Activated naive CD4-positive, alpha-beta T cell treated with anti-CD3 and anti-CD28 coated beads for 36 hours (primary cell): ENCODE measurements at regions not wholly inside any gene's neighbourhood (a gene's known extent, or its start where the extent isn't known, plus 50 kb on each side); places are given as distances from the start of the nearest gene placed in this dataset.

Source experiments
- CTCF ChIA-PET: fragments of 350-600 bp; sonication (Branson Sonifier 250); formaldehyde crosslinking; loops from one replicate; lab custom pipeline; 2021; ENCODE audit warnings: antibody characterized with exemption; lab: Charles Lee
- DNase-seq: peaks from one replicate; pipeline ENCODE4 v3.0.0-alpha.2; 2020
- H3K27ac Mint-ChIP-seq: one replicate; pipeline ENCODE4 v1.8.0; 2021; ENCODE audit warnings: mild to moderate bottlenecking, mixed read lengths
- H3K27me3 Mint-ChIP-seq: one replicate; pipeline ENCODE4 v1.8.0; 2021; ENCODE audit warnings: low read depth, mixed read lengths
- H3K36me3 Mint-ChIP-seq: one replicate; pipeline ENCODE4 v1.8.0; 2021; ENCODE audit warnings: low read depth, mixed read lengths
- H3K4me1 Mint-ChIP-seq: one replicate; pipeline ENCODE4 v1.8.0; 2021; ENCODE audit warnings: low read depth, mixed read lengths
- H3K4me3 Mint-ChIP-seq: one replicate; pipeline ENCODE4 v1.8.0; 2021; ENCODE audit warnings: mild to moderate bottlenecking, moderate library complexity, mixed read lengths
- H3K9me3 Mint-ChIP-seq: one replicate; pipeline ENCODE4 v1.8.0; 2021; ENCODE audit warnings: mixed read lengths
- intact Hi-C: fragments of 100-400 bp; cut with micrococcal nuclease; formaldehyde crosslinking; loops from one replicate; pipeline ENCODE4 v1.15.1; 2023

DNA sequence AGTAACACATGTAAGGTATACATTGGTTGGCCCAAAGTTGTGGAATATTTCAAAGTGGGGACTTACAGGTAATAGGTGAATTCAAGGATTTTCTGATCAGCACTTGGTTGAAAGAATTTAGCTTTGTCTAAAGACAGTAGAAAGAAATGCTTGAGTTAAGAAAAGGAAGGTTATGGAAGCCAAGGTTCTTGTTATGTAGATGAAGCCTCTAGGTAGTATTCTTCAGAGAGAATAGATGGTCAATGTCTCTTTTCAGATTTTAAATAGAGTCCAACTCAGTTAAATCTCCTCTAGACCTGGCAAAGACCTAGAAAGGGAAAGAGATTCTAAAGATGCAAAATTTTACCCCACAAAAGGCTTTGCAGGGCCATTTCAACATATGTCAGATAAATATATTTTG lies 157.4 kb downstream of the ANKRD30B start:
- Mint-ChIP-seq H3K27me3 (no peaks in the 10 kb centered on the region), H3K9me3 (no peaks in the 10 kb centered on the region), H3K27ac (no peak overlapping the region), H3K36me3 (no peaks in the 10 kb centered on the region), H3K4me1 (no peaks in the 10 kb centered on the region), H3K4me3 (no peak overlapping the region)
- DNase-seq, result no peak
- intact Hi-C loops, result no loop called here
- CTCF ChIA-PET, result no interaction called here

DNA sequence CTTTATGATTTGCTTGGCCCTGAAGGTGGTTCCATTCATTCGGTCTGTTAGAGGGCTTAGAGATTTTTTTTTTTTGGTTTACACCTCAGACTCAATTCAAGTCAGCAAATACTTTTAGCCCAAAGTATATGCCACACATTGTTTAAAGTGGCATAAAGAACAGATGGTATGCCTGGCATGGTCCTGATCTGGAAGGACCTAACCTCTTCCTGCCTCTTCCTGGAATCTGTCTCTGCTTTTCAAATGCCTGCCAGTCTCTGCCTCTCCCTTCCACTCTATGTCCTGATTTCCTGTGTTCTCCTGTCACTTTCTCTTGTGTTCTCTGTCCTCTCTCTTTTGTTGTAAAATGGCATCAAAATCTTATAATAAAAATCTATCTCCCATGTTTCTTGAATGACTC lies 158.0 kb downstream of the ANKRD30B start:
- CTCF ChIA-PET, result no interaction called here
- Mint-ChIP-seq H3K9me3 (no peaks in the 10 kb centered on the region), H3K27ac (no peak overlapping the region), H3K4me1 (no peaks in the 10 kb centered on the region), H3K4me3 (no peak overlapping the region), H3K27me3 (no peaks in the 10 kb centered on the region), H3K36me3 (no peaks in the 10 kb centered on the region)
- intact Hi-C loops, result no loop called here
- no peak for DNase-seq

DNA sequence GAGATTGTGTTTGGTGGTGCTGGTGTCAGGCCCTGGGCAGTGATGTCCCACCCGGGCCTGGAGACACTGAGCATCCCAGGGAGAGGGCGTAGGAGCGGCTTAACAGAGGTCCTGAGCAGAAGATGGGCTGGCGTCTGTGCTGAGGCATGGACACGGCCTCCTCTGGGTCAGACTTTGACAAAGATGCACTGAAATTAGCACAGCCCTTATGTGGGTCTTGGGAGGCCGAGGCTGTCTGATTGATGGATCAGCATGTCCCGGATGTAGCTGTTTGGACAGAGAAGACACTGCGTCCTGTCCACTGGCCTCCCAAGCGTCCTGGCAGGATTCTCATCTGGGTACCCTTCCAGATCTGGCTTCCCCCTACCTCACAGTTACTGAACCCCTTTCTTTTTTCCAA lies 159.4 kb downstream of the ANKRD30B start:
- no peaks in the 10 kb centered on the region for H3K36me3 Mint-ChIP-seq
- no peak overlapping the region for H3K4me3 Mint-ChIP-seq
- no peaks in the 10 kb centered on the region for H3K27me3 Mint-ChIP-seq
- intact Hi-C loops, result no loop called here
- CTCF ChIA-PET, result no interaction called here
- no peak for DNase-seq
- no peaks in the 10 kb centered on the region for H3K4me1 Mint-ChIP-seq
- no peak overlapping the region for H3K27ac Mint-ChIP-seq
- no peaks in the 10 kb centered on the region for H3K9me3 Mint-ChIP-seq

DNA sequence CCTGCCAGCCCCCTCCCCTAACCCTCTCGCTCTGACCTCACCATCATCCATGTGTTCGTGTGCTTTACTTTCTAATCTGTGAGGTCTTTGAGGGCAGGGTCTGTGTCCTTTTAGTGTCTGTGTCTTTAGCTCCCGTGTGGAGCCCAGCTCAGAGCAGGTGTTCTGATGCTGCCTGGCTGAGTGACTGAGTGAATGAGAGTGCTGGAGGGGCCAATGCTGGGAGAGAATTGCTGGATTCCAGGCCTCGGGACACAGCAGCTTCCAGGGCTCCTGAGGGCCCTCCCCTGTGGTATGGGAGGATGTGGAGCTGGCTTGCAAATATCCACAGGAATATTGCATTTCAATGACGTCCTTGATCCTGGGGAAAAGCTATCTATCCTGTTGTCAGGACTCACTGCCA lies 160.6 kb downstream of the ANKRD30B start:
- Mint-ChIP-seq H3K4me3 (no peak overlapping the region), H3K27me3 (no peaks in the 10 kb centered on the region), H3K4me1 (no peaks in the 10 kb centered on the region), H3K9me3 (no peaks in the 10 kb centered on the region), H3K27ac (no peak overlapping the region), H3K36me3 (no peaks in the 10 kb centered on the region)
- DNase-seq, result no peak
- intact Hi-C loops, result no loop called here
- CTCF ChIA-PET, result no interaction called here

DNA sequence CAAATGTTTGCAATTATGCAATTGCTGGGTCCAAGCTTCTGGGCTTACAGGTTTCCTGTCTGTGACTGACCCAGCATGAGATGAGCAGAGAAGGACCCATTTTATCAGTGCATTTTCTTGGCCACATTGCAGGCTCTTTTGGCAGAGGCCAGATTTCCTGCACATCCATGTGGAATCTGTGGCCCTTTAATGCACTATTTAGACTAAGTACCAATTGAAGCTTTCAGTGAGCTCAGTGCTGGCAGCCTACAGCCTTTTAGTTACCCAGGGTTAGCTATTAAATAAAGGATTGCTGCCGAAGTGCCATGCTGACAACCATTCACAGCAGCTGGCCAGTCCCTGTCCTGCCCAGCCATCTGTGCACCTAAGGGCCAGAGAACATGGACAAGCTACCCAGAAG lies 165.0 kb downstream of the ANKRD30B start:
- DNase-seq, result no peak
- H3K9me3 Mint-ChIP-seq, result no peaks in the 10 kb centered on the region
- H3K27me3 Mint-ChIP-seq, result peaks cover 3% of the 10 kb centered on the region
- no peak overlapping the region for H3K27ac Mint-ChIP-seq
- CTCF ChIA-PET, result no interaction called here
- intact Hi-C loops, result no loop called here
- H3K4me3 Mint-ChIP-seq, result no peak overlapping the region
- H3K36me3 Mint-ChIP-seq, result no peaks in the 10 kb centered on the region
- no peaks in the 10 kb centered on the region for H3K4me1 Mint-ChIP-seq

DNA sequence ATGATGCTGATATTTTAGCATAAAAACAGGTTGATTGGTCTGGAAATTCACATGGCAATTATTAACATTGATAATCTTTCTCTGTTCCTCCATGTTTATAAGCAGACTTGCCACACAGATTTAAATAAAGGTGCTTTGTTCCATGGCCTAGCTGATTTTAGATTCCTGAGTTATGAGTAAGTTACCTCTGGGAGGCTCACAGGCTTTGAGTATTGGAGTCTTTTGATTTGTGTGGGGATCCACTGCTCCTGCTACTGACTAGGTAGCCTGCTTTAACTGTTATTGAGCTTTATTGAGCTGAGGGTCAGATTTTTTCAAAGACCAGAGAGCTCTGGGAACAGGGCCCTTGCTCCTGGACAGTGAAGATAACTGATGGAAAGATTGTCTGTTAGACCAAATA lies 166.1 kb downstream of the ANKRD30B start:
- Mint-ChIP-seq H3K4me1 (no peaks in the 10 kb centered on the region), H3K4me3 (no peak overlapping the region), H3K27ac (no peak overlapping the region), H3K9me3 (no peaks in the 10 kb centered on the region), H3K36me3 (no peaks in the 10 kb centered on the region), H3K27me3 (peaks cover 3% of the 10 kb centered on the region)
- intact Hi-C loops, result no loop called here
- DNase-seq, result no peak
- CTCF ChIA-PET, result no interaction called here

DNA sequence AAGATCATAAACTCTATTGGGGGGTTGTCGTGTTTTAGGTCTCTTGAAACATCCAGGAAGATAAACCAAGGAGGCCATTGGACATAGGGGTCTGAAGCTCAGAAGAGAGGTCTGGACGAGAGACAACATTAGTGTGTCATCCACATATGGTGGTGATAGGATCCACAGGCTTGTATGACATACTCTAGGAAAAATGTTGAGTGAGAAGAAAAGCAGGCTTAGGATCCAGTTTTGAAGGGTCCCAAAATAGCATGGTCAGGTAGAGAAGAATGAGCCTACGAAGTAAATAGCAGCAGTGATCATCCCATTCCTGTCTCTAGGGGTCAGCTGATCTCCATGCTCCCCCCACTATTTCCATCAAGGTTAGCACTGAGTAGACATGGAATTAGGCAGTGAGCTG lies 166.8 kb downstream of the ANKRD30B start:
- no peak overlapping the region for H3K27ac Mint-ChIP-seq
- DNase-seq, result no peak
- no peak overlapping the region for H3K4me3 Mint-ChIP-seq
- intact Hi-C loops, result no loop called here
- H3K9me3 Mint-ChIP-seq, result no peaks in the 10 kb centered on the region
- H3K36me3 Mint-ChIP-seq, result no peaks in the 10 kb centered on the region
- no peaks in the 10 kb centered on the region for H3K4me1 Mint-ChIP-seq
- CTCF ChIA-PET, result no interaction called here
- H3K27me3 Mint-ChIP-seq, result peaks cover 3% of the 10 kb centered on the region

DNA sequence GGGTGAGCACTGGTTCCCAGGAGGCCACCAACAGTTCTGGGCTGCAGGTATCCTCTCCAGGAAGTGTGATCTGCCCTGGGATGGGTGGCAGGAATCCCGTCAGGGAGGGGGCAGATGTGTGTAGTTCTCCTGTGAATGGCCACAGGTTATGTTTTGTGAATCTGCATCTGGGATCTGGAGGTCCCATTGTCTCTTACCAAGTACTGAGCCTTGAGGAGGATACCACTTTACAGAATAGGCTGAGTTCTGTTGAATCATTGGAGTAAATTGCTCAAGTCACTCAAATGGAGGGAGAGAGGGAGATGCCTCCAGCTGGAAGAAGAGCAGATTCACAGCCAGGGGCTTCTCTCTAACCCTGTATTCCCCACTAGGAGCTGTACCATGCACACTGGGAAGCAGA lies 168.2 kb downstream of the ANKRD30B start:
- H3K27ac Mint-ChIP-seq, result no peak overlapping the region
- no peaks in the 10 kb centered on the region for H3K9me3 Mint-ChIP-seq
- H3K4me3 Mint-ChIP-seq, result no peak overlapping the region
- H3K36me3 Mint-ChIP-seq, result no peaks in the 10 kb centered on the region
- intact Hi-C loops, result no loop called here
- DNase-seq, result no peak
- CTCF ChIA-PET, result interaction anchor here (1.0 kb wide), 1 partner anchor 63 kb away, joined by 3 read pairs; no protein-coding TSS in a partner anchor
- peaks cover 3% of the 10 kb centered on the region for H3K27me3 Mint-ChIP-seq
- H3K4me1 Mint-ChIP-seq, result no peaks in the 10 kb centered on the region

DNA sequence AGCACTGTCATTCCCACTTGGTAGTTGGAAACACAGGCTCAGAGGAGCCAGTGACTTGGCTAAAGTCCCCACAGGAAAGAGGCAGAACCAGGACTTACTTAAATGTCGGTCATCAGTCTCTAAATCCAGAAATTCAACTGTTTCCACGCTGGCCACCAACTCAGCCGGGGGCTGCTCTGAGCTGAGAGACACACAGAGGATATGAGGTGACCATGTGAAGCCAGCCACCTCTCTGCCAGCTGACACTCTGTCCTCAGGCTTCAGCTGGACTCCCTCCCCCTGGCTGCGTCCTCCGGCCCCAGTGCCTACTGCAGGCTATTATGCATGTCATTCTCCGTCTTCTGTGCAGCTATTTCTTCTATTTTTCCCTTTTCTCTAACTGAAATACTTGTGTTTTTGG lies 168.9 kb downstream of the ANKRD30B start:
- H3K4me1 Mint-ChIP-seq, result no peaks in the 10 kb centered on the region
- DNase-seq, result no peak
- CTCF ChIA-PET, result interaction anchor here (1.0 kb wide), 1 partner anchor 62 kb away, joined by 3 read pairs; no protein-coding TSS in a partner anchor
- no peak overlapping the region for H3K27ac Mint-ChIP-seq
- no peaks in the 10 kb centered on the region for H3K36me3 Mint-ChIP-seq
- H3K4me3 Mint-ChIP-seq, result no peak overlapping the region
- H3K27me3 Mint-ChIP-seq, result peaks cover 3% of the 10 kb centered on the region
- no peaks in the 10 kb centered on the region for H3K9me3 Mint-ChIP-seq
- intact Hi-C loops, result no loop called here

DNA sequence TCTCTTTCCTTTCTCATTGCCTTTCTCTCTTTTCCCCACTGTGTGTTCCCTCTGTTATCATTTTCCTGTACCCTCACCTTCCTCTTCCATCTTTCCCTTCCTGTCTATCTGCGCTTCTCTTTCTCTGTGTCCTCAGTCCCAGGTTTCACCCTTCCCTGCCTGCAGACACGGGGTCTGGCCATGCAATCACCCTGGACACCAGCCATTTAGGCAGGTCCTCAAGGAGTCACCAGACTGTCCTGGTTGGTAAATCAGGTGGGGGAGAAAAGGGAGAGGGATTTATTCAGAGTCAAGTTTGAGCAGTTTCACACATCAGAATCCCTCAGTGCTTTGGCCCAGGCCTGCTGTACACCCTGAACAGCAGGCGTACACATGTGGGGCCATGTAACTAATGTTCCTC lies 169.3 kb downstream of the ANKRD30B start:
- Mint-ChIP-seq H3K4me1 (no peaks in the 10 kb centered on the region), H3K36me3 (no peaks in the 10 kb centered on the region), H3K27ac (no peak overlapping the region), H3K9me3 (no peaks in the 10 kb centered on the region), H3K27me3 (peaks cover 3% of the 10 kb centered on the region), H3K4me3 (no peak overlapping the region)
- intact Hi-C loops, result no loop called here
- CTCF ChIA-PET, result no interaction called here
- DNase-seq, result no peak

DNA sequence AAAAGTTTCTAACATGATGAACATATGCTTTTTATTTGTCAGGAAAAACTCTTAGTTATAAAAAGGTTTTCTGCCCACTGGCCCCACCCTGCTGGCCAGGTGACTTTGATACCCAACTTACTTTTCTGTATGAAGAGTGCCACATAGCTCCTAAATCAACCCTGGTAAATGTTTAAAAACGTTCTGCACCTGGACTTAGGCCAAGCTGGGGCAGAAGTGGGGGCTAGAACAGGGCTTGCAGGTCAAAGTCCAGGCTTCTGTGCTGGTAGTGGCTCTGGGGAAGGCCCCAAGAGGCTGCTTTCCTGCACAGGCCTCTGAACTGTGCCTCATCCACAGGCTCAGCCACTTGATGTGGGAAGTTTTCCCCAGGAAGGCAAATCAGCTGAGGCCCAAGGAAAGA lies 171.7 kb downstream of the ANKRD30B start:
- no peaks in the 10 kb centered on the region for H3K9me3 Mint-ChIP-seq
- H3K27ac Mint-ChIP-seq, result no peak overlapping the region
- no peaks in the 10 kb centered on the region for H3K4me1 Mint-ChIP-seq
- CTCF ChIA-PET, result no interaction called here
- no peaks in the 10 kb centered on the region for H3K36me3 Mint-ChIP-seq
- intact Hi-C loops, result no loop called here
- no peak overlapping the region for H3K4me3 Mint-ChIP-seq
- no peak for DNase-seq
- H3K27me3 Mint-ChIP-seq, result peaks cover 3% of the 10 kb centered on the region

DNA sequence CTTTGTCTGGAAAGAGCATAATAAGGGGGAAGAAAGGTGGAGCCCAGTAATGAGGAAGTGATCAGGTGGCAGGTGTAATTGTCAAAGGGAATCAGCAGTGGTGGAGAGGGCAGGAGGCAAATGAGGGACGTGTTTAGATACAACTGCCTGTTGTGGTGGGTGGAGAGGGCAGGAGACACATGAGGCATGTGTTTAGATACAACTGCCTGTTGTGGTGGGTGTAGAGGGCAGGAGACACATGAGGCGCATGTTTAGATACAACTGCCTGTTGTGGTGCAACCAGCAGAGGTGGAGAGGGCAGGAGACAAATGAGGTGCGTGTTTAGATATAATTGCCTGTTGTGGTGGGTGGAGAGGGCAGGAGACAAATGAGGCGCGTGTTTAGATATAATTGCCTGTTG lies 173.1 kb downstream of the ANKRD30B start:
- Mint-ChIP-seq H3K36me3 (no peaks in the 10 kb centered on the region), H3K4me1 (peaks cover 5% of the 10 kb centered on the region), H3K9me3 (no peaks in the 10 kb centered on the region), H3K4me3 (no peak overlapping the region), H3K27ac (no peak overlapping the region), H3K27me3 (peaks cover 3% of the 10 kb centered on the region)
- intact Hi-C loops, result no loop called here
- CTCF ChIA-PET, result no interaction called here
- DNase-seq, result no peak

DNA sequence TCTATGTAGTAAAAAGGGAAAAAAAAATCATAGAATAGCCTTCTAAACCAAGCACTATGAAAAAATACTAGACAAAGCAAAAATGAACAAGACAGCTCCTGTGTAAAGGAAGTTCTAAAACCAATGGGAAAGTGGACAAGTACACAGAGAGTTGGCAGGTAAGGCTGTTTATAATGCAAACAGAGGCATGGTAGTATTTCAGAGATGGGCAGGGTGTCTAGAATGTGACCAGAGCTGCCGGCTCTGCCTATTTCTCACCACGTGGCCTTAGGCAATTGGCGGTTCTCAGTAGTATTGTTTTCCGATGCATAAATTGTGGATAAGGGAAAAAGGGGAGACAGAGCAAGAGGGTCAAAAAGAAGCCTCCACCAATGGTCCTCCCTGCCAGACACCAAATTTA lies 173.6 kb downstream of the ANKRD30B start:
- H3K4me1 Mint-ChIP-seq, result peaks cover 5% of the 10 kb centered on the region

DNA sequence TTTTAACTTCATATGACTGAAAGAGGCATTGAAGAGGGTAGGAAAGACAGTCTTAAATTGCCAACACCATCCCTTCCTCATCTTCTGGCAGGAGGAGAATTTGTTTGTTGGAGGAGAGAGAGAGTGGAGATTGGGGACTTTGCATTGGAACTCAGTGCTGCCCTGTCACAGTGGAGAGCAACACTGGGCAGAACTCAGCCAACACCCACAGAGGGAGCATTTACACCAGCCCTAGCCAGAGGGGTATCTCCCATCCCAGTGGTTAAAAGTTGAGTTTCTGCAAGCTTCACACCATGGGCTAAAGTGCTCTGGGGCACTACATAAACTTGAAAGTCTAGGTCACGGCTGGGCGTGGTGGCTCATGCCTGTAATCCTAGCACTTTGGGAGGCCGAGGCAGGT lies 174.1 kb downstream of the ANKRD30B start:
- Mint-ChIP-seq H3K27me3 (peaks cover 3% of the 10 kb centered on the region), H3K4me3 (no peak overlapping the region), H3K36me3 (no peaks in the 10 kb centered on the region), H3K4me1 (peaks cover 5% of the 10 kb centered on the region), H3K9me3 (no peaks in the 10 kb centered on the region), H3K27ac (no peak overlapping the region)
- intact Hi-C loops, result no loop called here
- CTCF ChIA-PET, result no interaction called here
- DNase-seq, result no peak

More for the DNA sequence above, 173.6 kb downstream of the ANKRD30B start:
- Mint-ChIP-seq H3K27me3 (peaks cover 3% of the 10 kb centered on the region), H3K9me3 (no peaks in the 10 kb centered on the region), H3K4me3 (no peak overlapping the region), H3K36me3 (no peaks in the 10 kb centered on the region), H3K27ac (no peak overlapping the region)
- intact Hi-C loops, result no loop called here
- CTCF ChIA-PET, result no interaction called here
- no peak for DNase-seq
